Kidney epithelial cell (primary cell): ENCODE measurements at regions not wholly inside any gene's neighbourhood (a gene's known extent, or its start where the extent isn't known, plus 50 kb on each side); places are given as distances from the start of the nearest gene placed in this dataset.

Source experiments
- DNase-seq: peaks from one replicate; pipeline ENCODE4 v3.0.0-alpha.2; 2010; ENCODE audit warnings: low read depth
- H3K27me3 ChIP-seq: 2 replicates; pipeline ENCODE4 v1.6.0; 2011; ENCODE audit warnings: low read length; ENCODE audit not compliant: control insufficient read depth, insufficient read depth
- H3K36me3 ChIP-seq: 2 replicates; pipeline ENCODE4 v1.5.1; 2011; ENCODE audit warnings: low read length; ENCODE audit not compliant: control insufficient read depth, insufficient read depth
- H3K4me3 ChIP-seq: 2 replicates; pipeline ENCODE4 v1.5.1; 2011; ENCODE audit warnings: low read depth, mild to moderate bottlenecking, control low read depth, low read length
- TF ChIP-seq, protein P1 (sequence below): IDR thresholded peaks from 2 replicates; pipeline ENCODE4 v1.5.1; 2011; ENCODE audit warnings: mild to moderate bottlenecking, moderate library complexity, low read length, control low read depth, inconsistent platforms; ENCODE audit not compliant: insufficient read depth, poor library complexity, severe bottlenecking

GRCh38 chr6:167756597-167756996 is 70.1 kb upstream of the AFDN start:
- Histone ChIP-seq H3K4me3 (no peak overlapping the region), H3K36me3 (no peaks in the 10 kb centered on the region), H3K27me3 (no peaks in the 10 kb centered on the region)
- DNase-seq = no peak
- TF ChIP-seq, protein P1, sequence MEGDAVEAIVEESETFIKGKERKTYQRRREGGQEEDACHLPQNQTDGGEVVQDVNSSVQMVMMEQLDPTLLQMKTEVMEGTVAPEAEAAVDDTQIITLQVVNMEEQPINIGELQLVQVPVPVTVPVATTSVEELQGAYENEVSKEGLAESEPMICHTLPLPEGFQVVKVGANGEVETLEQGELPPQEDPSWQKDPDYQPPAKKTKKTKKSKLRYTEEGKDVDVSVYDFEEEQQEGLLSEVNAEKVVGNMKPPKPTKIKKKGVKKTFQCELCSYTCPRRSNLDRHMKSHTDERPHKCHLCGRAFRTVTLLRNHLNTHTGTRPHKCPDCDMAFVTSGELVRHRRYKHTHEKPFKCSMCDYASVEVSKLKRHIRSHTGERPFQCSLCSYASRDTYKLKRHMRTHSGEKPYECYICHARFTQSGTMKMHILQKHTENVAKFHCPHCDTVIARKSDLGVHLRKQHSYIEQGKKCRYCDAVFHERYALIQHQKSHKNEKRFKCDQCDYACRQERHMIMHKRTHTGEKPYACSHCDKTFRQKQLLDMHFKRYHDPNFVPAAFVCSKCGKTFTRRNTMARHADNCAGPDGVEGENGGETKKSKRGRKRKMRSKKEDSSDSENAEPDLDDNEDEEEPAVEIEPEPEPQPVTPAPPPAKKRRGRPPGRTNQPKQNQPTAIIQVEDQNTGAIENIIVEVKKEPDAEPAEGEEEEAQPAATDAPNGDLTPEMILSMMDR = no peak

DNA sequence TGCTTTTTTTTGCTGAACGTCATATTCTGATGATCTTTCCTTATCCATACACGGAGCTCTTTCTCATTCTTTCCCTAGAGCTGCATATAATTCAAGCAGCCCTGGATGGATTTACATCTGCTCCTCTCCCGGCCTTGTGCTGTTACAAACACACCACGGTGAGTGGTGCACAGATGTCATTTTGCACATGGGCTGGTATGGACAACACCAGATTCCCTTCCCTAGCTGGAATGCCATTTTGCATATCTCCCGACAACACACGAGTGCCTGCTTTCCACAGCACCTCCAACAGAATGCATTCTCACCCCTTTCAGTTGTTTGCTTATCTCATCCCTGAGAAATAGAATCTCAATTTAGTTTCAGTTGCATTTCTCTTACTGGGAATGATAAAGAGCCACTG is 69.5 kb upstream of the AFDN start:
- Histone ChIP-seq H3K36me3 (no peaks in the 10 kb centered on the region), H3K4me3 (no peak overlapping the region), H3K27me3 (no peaks in the 10 kb centered on the region)
- no peak for DNase-seq
- TF ChIP-seq, protein P1 = no peak

GRCh38 chr6:167757821-167758220 is 68.9 kb upstream of the AFDN start:
- DNase-seq = no peak
- Histone ChIP-seq H3K4me3 (no peak overlapping the region), H3K36me3 (no peaks in the 10 kb centered on the region), H3K27me3 (no peaks in the 10 kb centered on the region)
- TF ChIP-seq, protein P1 = no peak

DNA sequence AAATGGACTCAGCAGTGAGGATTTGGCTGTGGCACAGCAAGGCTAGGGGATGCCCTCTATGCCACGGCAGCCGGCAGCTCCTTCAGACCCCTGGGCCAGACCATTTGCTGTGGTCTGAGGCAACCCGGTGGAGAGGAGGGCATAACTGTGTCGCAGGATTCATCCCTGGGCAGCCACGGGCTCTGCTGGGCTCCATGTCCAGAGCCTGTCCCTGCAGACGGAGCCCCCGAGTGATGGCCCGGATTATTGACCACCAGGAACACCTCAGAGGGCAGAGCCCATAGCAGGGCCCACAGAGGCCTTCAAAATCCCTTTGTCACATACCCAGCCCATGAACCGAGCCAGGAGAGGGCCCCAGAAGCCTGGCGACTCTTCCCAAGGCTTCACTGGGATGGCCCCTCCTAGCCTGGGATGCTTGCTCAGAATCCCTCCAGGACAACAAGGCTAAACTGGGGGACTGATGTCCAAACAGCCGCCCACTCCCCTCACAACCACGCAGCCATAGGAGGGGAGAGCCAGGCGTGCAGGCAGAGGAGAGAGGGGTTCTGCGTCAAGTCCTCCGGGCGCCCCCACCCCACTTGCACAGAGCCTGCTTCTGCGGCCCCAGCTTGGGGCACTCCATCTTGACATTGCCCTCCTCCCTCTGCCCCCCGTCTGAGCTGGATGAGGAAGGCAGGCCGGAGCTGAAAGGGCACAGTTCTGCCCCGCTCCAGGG is 68.2 kb upstream of the AFDN start:
- TF ChIP-seq, protein P1 = no peak
- Histone ChIP-seq H3K27me3 (no peaks in the 10 kb centered on the region), H3K36me3 (no peaks in the 10 kb centered on the region), H3K4me3 (no peak overlapping the region)
- DNase-seq = no peak

DNA sequence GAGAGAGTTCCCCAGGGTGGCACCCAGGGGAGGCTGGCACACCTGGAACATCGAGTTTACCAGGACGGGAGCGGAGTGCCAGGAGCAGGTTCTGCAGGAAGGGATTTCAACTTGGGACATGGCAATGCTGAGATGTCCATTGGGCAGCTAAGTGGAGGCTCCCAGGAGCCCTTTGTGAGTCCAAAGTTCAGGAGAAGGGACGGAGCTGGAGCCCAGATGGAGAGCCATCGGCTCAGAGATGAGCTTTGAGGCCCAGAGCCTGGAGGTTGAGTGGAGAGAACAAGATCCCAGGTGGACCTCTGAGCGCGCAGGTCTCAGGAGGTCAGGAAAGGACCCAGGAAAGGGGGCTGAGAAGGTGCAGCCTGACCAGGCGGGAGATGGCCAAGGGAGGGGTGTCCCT is 67.5 kb upstream of the AFDN start:
- no peak for DNase-seq
- Histone ChIP-seq H3K4me3 (no peak overlapping the region), H3K36me3 (no peaks in the 10 kb centered on the region), H3K27me3 (no peaks in the 10 kb centered on the region)
- TF ChIP-seq, protein P1 = no peak

DNA sequence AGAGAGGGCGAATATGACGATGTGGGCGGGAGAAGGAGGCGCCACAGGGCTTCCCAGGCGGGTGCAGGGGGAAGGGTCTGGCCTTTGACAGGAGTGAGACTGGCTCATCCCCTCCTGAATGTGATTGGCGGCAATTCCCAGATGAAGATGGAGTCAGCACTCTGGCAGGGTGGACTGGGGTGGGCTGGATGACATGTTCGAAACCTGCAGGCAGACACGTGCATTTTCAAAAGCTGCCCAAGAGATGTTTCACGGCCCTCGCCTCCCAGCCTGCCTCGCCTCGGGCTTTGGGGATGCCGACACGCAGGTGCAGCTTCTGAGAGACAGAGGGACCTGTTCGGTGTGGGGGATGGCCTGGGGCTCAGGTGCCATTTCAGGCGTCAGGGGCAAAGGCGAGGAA is 66.8 kb upstream of the AFDN start:
- Histone ChIP-seq H3K4me3 (no peak overlapping the region), H3K27me3 (no peaks in the 10 kb centered on the region), H3K36me3 (no peaks in the 10 kb centered on the region)
- no peak for DNase-seq
- TF ChIP-seq, protein P1 = no peak
